NOMO-1 (cell line): ENCODE measurements at regions not wholly inside any gene's neighbourhood (a gene's known extent, or its start where the extent isn't known, plus 50 kb on each side); places are given as distances from the start of the nearest gene placed in this dataset.

Source experiments
- DNase-seq, 2 experiments: peaks; one replicate each; lab custom pipeline; 2025; ENCODE audit not compliant: unreplicated experiment in 2 of 2; lab: John Stamatoyannopoulos, UW

GRCh38 chr7:79593866-79594301 lies 140.4 kb upstream of the MAGI2 start:
- DNase-seq, result no peak

DNA sequence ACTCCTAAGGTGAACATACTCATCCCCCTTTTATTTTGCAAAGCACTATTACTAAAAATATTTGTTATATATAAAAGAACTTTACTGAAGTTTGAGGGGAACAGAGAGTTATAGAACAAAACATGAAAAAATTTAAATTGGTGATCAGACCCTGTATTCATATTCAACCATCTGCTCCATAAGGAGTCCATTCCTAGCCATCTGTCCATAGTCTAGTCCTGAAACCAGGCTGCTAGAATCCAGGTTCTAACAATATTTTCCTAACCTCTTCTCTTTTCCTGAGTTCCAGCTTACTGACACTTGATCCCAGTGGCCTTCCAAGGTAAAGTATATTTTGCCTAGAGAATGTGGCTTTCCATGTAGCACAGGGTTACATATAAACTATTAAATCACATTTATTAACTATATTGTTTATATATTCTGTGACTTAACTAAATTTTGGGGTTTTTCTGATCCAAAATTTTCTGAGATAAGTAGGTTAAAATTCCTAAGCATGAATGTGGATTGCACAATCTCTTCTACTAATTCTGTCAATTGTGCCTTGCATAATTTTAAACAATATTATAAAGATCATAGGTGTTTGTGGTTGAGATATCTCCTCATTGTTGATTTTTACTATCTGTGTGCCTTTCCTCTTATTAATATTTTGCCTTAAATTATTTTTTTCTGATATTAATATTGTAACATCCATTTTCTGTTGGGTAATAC lies 137.6 kb upstream of the MAGI2 start:
- DNase-seq, result no peak

DNA sequence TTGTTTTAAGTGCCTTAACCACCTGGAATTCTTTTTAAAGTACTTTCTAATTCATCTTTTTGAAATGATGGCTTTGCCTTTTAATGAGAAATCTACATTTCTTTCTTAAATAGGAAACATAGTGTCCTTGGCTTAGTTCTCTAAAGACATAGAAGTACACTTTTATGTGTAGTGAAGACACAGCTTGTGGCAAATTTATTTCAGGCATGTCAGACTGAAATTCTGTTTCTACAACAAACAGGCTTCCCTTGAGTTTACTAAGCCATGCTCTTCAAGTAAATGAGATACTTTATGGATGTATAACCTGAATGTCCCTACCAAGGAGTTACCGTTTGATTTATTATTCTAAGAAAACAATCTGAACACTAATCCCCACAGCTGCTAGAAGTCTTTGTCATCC lies 136.9 kb upstream of the MAGI2 start:
- no peak for DNase-seq

- no peak for DNase-seq
Measured at GRCh38 chr7:79570903-79571302, 117.4 kb upstream of the MAGI2 start.

DNA sequence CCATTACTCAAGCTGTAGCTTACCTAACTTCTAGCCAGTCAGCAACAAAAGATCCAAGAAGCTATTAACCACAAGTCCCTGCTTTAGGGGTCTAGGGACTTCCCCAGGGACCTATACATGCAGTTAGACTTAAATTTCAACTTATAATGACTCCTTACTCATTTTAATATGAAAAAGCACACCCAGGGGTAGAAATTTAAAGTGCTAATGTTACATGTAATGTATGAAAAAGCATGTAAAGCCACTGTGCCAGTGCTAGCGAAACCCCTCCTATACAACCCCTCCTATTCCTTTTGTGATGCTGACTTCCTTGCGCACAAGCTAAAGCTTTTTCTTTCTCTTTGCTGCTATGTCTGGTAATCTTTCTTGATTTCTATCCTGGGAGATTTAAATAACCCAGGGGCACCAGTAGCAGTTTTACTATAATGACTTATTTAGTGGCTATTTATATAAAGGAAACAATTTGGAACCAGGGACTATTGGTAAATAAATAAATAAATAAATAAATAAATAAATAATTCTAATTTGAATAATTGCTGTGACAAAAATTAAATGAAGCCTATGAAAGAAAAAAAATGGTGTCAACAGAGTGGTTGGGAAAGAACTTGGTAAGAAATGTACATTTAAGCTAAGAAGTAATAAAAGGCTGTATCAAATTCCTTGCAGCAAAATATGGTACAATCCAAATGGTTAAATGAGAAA lies 110.5 kb upstream of the MAGI2 start:
- no peak for DNase-seq

DNA sequence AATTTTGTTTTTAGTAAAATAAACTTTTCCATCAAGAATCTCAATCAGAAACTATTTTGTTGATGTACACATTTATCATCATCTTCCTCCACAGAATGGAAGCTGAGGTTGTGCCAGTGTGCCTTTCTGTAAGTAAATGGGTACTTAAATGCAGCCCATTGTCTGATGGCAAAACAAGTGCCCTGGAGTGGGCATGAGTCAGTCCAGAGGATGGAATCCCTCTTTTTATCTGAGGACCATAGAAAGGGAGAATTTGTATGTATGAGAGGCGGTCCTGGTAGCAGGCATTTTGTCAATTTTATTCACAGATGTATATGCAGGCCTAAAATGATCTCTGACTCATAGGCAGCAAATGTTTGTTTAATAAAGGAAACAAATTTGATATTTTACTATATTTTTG lies 102.1 kb upstream of the MAGI2 start:
- DNase-seq, result no peak

DNA sequence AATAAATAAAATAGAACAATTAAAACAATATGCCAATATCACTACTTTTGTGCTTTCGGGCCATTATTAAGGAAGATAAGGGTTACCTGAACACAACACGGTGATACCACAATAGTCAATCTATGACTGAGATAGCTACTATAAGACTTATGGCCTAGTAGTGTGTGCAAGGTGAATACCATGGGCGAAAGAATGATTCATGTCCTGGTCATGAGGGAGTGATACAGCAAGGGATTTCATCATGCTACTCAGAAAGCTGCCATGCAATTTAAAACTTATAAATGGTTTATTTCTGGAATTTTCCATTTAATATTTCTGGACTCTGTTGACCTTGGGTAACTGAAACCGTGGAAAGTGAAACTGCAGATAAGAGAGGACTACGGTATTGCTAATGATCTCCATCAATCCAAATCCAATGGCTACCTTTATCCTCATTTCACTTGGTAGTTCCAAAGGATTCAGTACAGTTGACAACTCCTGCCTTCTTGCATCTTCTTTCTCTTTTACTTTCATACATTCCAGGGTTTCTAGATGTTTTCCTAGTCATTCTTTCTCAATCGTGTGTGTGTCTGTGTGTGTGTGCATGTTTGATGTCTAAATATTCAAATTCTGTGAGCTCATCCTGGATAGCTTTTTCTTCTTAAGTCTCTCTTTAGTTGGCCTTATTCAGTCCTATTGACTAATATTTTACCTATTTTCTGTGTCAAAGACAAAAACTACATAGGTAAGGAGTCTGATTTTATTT lies 100.5 kb upstream of the MAGI2 start:
- DNase-seq, result no peak

- no peak for DNase-seq
Measured at GRCh38 chr7:79552463-79552862, 99.0 kb upstream of the MAGI2 start.

DNA sequence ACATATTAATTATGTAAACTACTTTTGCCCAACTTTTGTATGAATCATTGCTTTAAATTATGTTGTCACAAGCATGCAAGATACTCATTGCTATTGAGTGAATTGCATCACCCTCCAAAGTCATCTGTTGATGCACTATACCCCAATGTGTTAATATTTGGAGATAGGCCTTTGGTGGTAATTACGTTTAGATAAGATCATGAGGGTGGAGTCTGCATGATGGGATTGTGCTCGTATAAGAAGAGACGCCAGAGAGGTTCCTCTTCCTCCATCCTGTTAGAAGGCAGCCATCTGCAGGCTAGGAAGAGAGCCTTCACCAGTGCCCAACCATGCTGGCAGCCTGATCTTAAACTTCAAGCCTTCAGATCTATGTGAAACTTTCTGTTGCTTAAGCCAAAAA lies 95.3 kb upstream of the MAGI2 start:
- DNase-seq, result no peak

DNA sequence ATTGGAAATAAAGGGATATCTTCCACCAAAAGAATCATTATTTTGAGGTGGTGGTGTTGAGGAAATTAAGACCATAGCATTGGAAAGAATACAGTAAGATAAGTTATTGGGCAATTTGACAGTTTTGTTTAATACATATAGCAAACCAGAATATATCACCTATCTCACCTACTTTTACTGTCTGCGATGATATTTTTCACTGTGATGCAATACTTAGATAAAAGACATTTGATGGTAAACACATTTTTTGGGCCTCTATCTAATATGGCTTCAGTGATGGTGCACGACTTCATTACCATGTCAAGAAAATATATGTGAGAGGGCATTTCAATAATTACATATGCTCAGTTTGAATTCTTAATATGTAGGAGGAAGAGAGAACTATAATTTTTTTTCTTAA lies 93.7 kb upstream of the MAGI2 start:
- DNase-seq, result no peak

GRCh38 chr7:79540592-79540991 lies 87.1 kb upstream of the MAGI2 start:
- DNase-seq, result no peak

DNA sequence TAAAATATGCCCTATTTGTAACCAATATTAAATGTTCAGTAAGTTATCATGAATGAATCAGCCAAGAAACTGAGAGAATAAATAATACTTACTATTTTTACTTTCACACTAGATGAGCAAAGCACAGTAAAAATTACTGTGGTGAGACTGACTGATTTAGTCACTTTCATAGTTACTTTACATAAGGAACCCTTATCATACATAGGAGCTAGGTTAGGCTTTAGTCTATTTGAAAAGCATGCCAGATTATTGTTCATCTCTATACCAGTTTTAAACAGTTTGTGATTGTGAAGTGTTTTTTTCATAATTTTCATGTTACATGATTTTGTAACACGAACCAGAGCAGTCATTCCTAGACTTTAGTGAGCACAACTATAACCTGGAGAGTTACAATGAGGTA lies 80.7 kb upstream of the MAGI2 start:
- no peak for DNase-seq

GRCh38 chr7:79531905-79532664 lies 78.6 kb upstream of the MAGI2 start:
- no peak for DNase-seq

- DNase-seq, result no peak
Measured at GRCh38 chr7:79531116-79531515, 77.6 kb upstream of the MAGI2 start.

GRCh38 chr7:79529881-79530235 lies 76.4 kb upstream of the MAGI2 start:
- no peak for DNase-seq

DNA sequence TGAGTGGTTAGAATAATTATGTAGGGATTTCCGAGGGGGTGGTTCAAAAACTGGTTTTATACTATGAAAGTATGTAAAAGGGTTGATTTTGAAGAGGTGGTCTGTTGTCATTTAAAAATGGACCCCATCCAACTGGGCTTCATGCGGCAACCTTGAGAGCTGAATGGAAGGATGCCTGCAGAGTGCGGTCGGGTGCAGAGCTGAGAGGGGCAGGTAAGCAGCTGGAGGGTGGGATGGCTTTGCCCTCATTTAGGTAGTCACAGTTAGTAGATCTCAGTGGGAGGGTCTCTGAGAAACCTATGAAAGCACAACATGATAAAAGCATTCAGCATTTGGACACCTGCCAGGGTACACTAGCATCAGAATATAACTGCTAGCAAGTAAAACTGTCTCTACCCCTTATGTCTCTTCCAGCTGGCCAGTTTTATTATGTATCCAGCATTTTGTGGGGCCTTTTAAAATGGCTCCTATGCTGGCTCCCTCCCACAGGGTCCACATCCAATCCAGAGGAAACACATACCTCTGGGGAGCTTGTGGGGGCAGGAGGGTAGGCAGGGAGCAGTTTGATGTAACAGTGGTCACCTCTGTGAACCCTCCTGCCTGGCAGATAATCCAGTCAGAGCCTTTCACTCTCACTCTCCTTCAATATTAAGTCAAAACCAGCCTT lies 75.9 kb upstream of the MAGI2 start:
- no peak for DNase-seq

DNA sequence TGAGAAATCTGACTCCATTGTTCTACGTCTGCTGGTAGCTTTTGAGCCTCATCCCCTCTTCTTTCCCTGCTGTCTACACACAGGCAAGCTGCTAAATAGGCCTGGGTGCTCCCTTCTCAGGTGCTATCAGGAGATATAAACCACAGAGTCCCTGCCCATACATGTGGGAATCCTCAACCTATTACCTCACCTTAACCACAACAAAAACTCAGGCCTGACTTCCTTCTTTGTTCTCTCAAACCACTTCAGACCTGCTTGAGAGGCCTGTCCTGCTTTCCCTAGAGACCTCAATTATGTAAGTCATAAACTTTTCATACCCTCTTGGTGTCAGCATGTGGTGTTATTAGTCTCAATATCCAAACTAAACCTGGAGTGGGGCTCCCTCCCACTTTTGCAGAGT lies 75.0 kb upstream of the MAGI2 start:
- no peak for DNase-seq

DNA sequence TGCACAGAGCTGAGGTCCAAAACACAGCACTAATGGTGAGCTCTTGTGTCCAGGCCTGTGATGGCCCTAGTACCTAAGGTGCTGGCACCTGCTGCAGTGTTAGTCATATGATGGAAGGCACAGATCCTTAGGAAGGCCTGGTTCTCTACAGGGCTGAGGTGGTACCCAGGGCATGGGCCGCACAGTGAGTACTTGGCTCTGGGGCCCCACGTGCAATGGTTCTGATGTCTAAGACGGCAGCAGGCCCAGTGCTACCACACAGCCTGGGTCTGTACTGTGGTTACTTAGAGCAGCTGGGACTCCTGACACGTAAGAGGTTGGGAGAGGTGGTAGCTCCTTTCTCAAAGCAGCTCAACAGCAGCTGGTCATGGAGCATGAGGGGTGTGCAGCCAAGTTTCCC lies 70.6 kb upstream of the MAGI2 start:
- DNase-seq, result no peak

DNA sequence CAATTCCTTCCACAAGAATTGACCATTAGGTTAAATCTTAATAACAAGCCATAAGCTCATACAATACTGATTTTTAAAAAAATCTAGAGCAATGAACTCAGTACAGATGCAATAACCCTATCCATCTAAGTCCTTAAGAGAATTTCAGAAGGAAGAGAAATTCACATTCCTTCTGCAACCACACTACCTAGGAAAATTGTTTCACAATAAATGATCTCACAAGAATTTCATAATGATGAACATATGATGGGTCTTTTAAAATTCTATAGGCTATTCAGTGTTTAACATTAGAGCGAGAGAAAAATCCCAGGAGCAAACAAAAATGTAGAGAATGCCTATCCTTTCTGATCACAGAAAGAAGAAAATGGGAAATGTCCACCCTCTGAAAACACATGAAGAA lies 70.0 kb upstream of the MAGI2 start:
- DNase-seq, result no peak

- DNase-seq, result no peak
Measured at GRCh38 chr7:79520543-79520942, 67.1 kb upstream of the MAGI2 start.

DNA sequence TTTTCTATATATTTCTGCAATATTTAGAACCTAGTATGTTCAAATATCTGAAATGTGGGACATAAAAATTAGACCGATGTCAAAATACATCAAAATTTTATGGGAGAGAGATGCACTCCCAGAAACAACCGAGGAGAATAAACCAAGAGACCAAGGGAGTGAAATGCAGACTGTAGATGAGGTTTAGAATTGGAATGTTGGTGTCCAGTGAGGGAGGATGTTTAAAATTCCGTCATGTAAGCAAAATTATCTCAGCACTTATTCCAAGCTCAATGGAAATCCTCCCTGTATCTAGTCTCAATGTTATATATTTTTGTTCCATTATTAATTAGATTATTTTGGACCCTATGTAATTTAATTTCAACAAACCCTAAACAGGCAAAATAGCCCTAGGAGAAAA lies 61.9 kb upstream of the MAGI2 start:
- no peak for DNase-seq
